ENCODE measurements at regions not wholly inside any gene's neighbourhood (a gene's known extent, or its start where the extent isn't known, plus 50 kb on each side); places are given as distances from the start of the nearest gene placed in this dataset.

GRCh38 chr9:100674419-100675122, 96.7 kb downstream of the CAVIN4 start:
- no peak overlapping the region for H3K27ac Mint-ChIP-seq
- H3K4me1 Mint-ChIP-seq: no peaks in the 10 kb centered on the region
- intact Hi-C loops (cut with micrococcal nuclease): no loop called here
- no peak overlapping the region for H3K4me3 Mint-ChIP-seq
- DNase-seq: no peak
- no peaks in the 10 kb centered on the region for H3K9me3 Mint-ChIP-seq
- H3K36me3 Mint-ChIP-seq (ENCODE audit: low read depth): no peaks in the 10 kb centered on the region
- no peaks in the 10 kb centered on the region for H3K27me3 Mint-ChIP-seq

- no peak for DNase-seq
- Mint-ChIP-seq H3K27me3 (no peaks in the 10 kb centered on the region), H3K4me3 (no peak overlapping the region), H3K36me3 (ENCODE audit: low read depth) (no peaks in the 10 kb centered on the region), H3K9me3 (no peaks in the 10 kb centered on the region), H3K27ac (no peak overlapping the region), H3K4me1 (no peaks in the 10 kb centered on the region)
- intact Hi-C loops (cut with micrococcal nuclease): no loop called here
These were observed 102.0 kb downstream of the CAVIN4 start for GRCh38 chr9:100679834-100680233.

GRCh38 chr9:100686420-100686819, 108.5 kb downstream of the CAVIN4 start:
- Mint-ChIP-seq H3K36me3 (ENCODE audit: low read depth) (no peaks in the 10 kb centered on the region), H3K27me3 (no peaks in the 10 kb centered on the region), H3K4me1 (no peaks in the 10 kb centered on the region), H3K27ac (no peak overlapping the region), H3K4me3 (no peak overlapping the region), H3K9me3 (no peaks in the 10 kb centered on the region)
- intact Hi-C loops (cut with micrococcal nuclease): no loop called here
- DNase-seq: no peak

GRCh38 chr9:100689635-100690034, 111.8 kb downstream of the CAVIN4 start:
- Mint-ChIP-seq H3K27ac (no peak overlapping the region), H3K4me3 (no peak overlapping the region), H3K36me3 (ENCODE audit: low read depth) (no peaks in the 10 kb centered on the region), H3K27me3 (no peaks in the 10 kb centered on the region), H3K4me1 (no peaks in the 10 kb centered on the region), H3K9me3 (no peaks in the 10 kb centered on the region)
- no peak for DNase-seq
- intact Hi-C loops (cut with micrococcal nuclease): no loop called here

GRCh38 chr9:100690438-100690837, 112.6 kb downstream of the CAVIN4 start:
- no peak overlapping the region for H3K4me3 Mint-ChIP-seq
- no peaks in the 10 kb centered on the region for H3K4me1 Mint-ChIP-seq
- H3K36me3 Mint-ChIP-seq (ENCODE audit: low read depth): no peaks in the 10 kb centered on the region
- no peaks in the 10 kb centered on the region for H3K9me3 Mint-ChIP-seq
- intact Hi-C loops (cut with micrococcal nuclease): no loop called here
- no peak overlapping the region for H3K27ac Mint-ChIP-seq
- H3K27me3 Mint-ChIP-seq: no peaks in the 10 kb centered on the region
- no peak for DNase-seq

- H3K36me3 Mint-ChIP-seq (ENCODE audit: low read depth): no peaks in the 10 kb centered on the region
- no peak overlapping the region for H3K27ac Mint-ChIP-seq
- no peaks in the 10 kb centered on the region for H3K9me3 Mint-ChIP-seq
- H3K4me3 Mint-ChIP-seq: no peak overlapping the region
- intact Hi-C loops (cut with micrococcal nuclease): no loop called here
- H3K27me3 Mint-ChIP-seq: no peaks in the 10 kb centered on the region
- no peak for DNase-seq
- no peaks in the 10 kb centered on the region for H3K4me1 Mint-ChIP-seq
These were observed 119.5 kb downstream of the CAVIN4 start for GRCh38 chr9:100697339-100697738.

- H3K4me3 Mint-ChIP-seq: no peak overlapping the region
- intact Hi-C loops (cut with micrococcal nuclease): no loop called here
- no peak overlapping the region for H3K27ac Mint-ChIP-seq
- H3K27me3 Mint-ChIP-seq: no peaks in the 10 kb centered on the region
- DNase-seq: no peak
- H3K4me1 Mint-ChIP-seq: no peaks in the 10 kb centered on the region
- no peaks in the 10 kb centered on the region for H3K36me3 Mint-ChIP-seq (ENCODE audit: low read depth)
- H3K9me3 Mint-ChIP-seq: no peaks in the 10 kb centered on the region
These were observed 121.1 kb downstream of the CAVIN4 start for GRCh38 chr9:100698945-100699344.

- Mint-ChIP-seq H3K27me3 (no peaks in the 10 kb centered on the region), H3K36me3 (ENCODE audit: low read depth) (no peaks in the 10 kb centered on the region), H3K4me3 (no peak overlapping the region), H3K4me1 (no peaks in the 10 kb centered on the region), H3K27ac (no peak overlapping the region), H3K9me3 (no peaks in the 10 kb centered on the region)
- intact Hi-C loops (cut with micrococcal nuclease): no loop called here
- no peak for DNase-seq
These were observed 121.8 kb downstream of the CAVIN4 start for GRCh38 chr9:100699668-100700067.

- DNase-seq: peak; percentile 61
- intact Hi-C loops (cut with micrococcal nuclease): no loop called here
These were observed 122.9 kb downstream of the CAVIN4 start for GRCh38 chr9:100700689-100701318.

GRCh38 chr9:100714372-100715099, 136.7 kb downstream of the CAVIN4 start:
- no peaks in the 10 kb centered on the region for H3K36me3 Mint-ChIP-seq (ENCODE audit: low read depth)
- H3K4me3 Mint-ChIP-seq: no peak overlapping the region
- intact Hi-C loops (cut with micrococcal nuclease): no loop called here

More at GRCh38 chr9:100700689-100701318, 122.9 kb downstream of the CAVIN4 start:
- Mint-ChIP-seq H3K36me3 (ENCODE audit: low read depth) (no peaks in the 10 kb centered on the region), H3K27me3 (no peaks in the 10 kb centered on the region), H3K4me3 (no peak overlapping the region), H3K4me1 (no peaks in the 10 kb centered on the region), H3K27ac (no peak overlapping the region), H3K9me3 (no peaks in the 10 kb centered on the region)

GRCh38 chr9:100715100-100715380, 137.2 kb downstream of the CAVIN4 start:
- Mint-ChIP-seq H3K4me3 (no peak overlapping the region), H3K4me1 (no peaks in the 10 kb centered on the region), H3K27ac (no peak overlapping the region), H3K27me3 (no peaks in the 10 kb centered on the region), H3K9me3 (no peaks in the 10 kb centered on the region), H3K36me3 (ENCODE audit: low read depth) (no peaks in the 10 kb centered on the region)
- intact Hi-C loops (cut with micrococcal nuclease): no loop called here
- DNase-seq: no peak

More at GRCh38 chr9:100714372-100715099, 136.7 kb downstream of the CAVIN4 start:
- H3K27me3 Mint-ChIP-seq: no peaks in the 10 kb centered on the region
- no peaks in the 10 kb centered on the region for H3K4me1 Mint-ChIP-seq
- H3K9me3 Mint-ChIP-seq: no peaks in the 10 kb centered on the region
- peak; percentile 83 for DNase-seq
- H3K27ac Mint-ChIP-seq: no peak overlapping the region

- no peaks in the 10 kb centered on the region for H3K36me3 Mint-ChIP-seq (ENCODE audit: low read depth)
- H3K4me1 Mint-ChIP-seq: no peaks in the 10 kb centered on the region
- intact Hi-C loops (cut with micrococcal nuclease): no loop called here
- no peak overlapping the region for H3K4me3 Mint-ChIP-seq
- H3K27me3 Mint-ChIP-seq: no peaks in the 10 kb centered on the region
- H3K9me3 Mint-ChIP-seq: no peaks in the 10 kb centered on the region
- no peak overlapping the region for H3K27ac Mint-ChIP-seq
- no peak for DNase-seq
These were observed 140.8 kb downstream of the CAVIN4 start for GRCh38 chr9:100718717-100719116.

GRCh38 chr9:100720922-100721321, 143.0 kb downstream of the CAVIN4 start:
- Mint-ChIP-seq H3K4me3 (no peak overlapping the region), H3K27ac (no peak overlapping the region), H3K9me3 (no peaks in the 10 kb centered on the region), H3K27me3 (no peaks in the 10 kb centered on the region), H3K4me1 (no peaks in the 10 kb centered on the region), H3K36me3 (ENCODE audit: low read depth) (no peaks in the 10 kb centered on the region)
- intact Hi-C loops (cut with micrococcal nuclease): no loop called here
- DNase-seq: no peak

GRCh38 chr9:100724886-100725285, 147.0 kb downstream of the CAVIN4 start:
- Mint-ChIP-seq H3K9me3 (no peaks in the 10 kb centered on the region), H3K27ac (no peak overlapping the region), H3K27me3 (no peaks in the 10 kb centered on the region), H3K4me1 (no peaks in the 10 kb centered on the region), H3K4me3 (no peak overlapping the region), H3K36me3 (ENCODE audit: low read depth) (no peaks in the 10 kb centered on the region)
- DNase-seq: no peak
- intact Hi-C loops (cut with micrococcal nuclease): no loop called here
